Hematopoietic multipotent progenitor cell treated with erythropoietin and hydrocortisone succinate and interleukin-3 and kit ligand, for 6 days (in vitro differentiated cells): ENCODE measurements at regions not wholly inside any gene's neighbourhood (a gene's known extent, or its start where the extent isn't known, plus 50 kb on each side); places are given as distances from the start of the nearest gene placed in this dataset.
A peak's percentile ranks its signal among the peaks of the same experiment; 100 is the strongest.
"Not testable (repeated sequence)": the region's sequence is repeated elsewhere in the genome, so short reads cannot be mapped to it uniquely, and the experiment has no call there.

Experiments used
- DNase-seq: peaks from one replicate; pipeline ENCODE4 v3.0.0-alpha.2; 2015

GRCh38 chr10:120208488-120208887, 248.5 kb upstream of the PLPP4 start:
- DNase-seq: no peak

GRCh38 chr10:120209124-120209762, 247.8 kb upstream of the PLPP4 start:
- no peak for DNase-seq

DNA sequence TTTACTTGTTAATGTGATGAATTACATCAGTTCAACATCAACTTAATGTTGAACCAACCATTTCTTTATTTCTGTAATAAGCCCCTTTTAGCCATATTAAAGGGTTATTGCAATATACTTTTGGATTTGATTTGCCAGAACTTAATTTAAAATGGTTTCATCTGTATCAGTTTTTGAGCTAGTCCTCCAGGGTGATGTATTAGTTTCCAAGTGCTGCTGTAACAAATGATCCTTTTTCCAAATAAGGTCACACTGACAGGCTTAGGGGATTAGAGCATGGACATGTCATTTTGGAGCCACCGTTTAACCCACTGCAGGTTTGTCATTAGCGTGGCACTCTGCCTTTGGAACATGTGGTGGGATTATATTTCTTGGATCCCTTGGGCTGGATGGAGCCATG, 244.8 kb upstream of the PLPP4 start:
- no peak for DNase-seq

- DNase-seq: not testable (repeated sequence)
These were observed 243.7 kb upstream of the PLPP4 start for GRCh38 chr10:120213283-120213682.

- no peak for DNase-seq
These were observed 239.3 kb upstream of the PLPP4 start for GRCh38 chr10:120217736-120218135.

GRCh38 chr10:120221873-120222485, 235.0 kb upstream of the PLPP4 start:
- peak; percentile 76 for DNase-seq

DNA sequence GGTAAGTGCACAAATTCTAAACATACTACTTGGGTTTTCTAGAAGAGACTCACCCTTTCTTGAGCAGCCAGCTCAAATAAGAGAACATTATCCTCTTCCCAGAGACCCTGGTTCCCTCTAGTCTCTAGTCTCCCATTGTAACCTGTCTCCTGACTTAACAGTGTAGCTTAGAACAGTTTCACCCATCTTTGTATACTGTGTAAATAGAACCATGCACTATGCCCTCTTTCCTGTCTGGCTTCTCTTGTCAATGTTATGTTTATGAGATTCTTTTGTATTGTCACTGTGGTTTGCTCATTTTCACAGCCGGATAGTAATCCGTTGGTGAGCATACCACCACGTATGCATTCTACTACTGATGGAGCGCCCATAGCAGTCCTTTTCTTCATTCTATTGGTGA, 227.4 kb upstream of the PLPP4 start:
- no peak for DNase-seq

GRCh38 chr10:120239695-120240094, 217.3 kb upstream of the PLPP4 start:
- DNase-seq: not testable (repeated sequence)

DNA sequence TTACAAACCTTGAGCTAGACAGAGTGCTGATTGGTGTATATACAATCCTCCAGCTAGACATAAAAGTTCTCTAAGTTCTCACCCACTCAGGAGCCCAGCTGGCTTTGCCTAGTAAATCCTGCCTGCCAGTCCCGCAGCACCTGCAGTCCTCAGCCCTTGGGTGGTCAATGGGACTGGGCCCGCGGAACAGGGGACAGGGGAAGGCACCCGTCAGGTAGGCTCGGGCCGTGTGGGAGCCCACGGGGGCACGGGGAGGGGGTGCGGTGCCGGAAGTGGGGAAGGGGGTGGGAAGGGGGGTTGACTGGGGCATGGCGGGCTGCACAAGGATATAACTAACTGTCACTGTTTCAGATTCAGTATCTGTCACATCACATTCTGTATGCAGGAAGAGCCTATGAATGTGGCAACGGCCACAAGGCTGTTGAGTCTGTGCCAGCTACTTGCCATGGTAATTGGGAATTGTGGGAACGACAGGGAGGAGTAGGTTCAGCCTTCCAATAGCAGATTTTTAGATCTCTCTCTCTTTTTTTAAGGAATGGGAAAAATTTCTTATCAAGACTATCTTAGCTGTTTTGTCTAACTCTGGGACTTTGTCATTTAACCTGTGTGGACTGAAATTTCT, 205.1 kb upstream of the PLPP4 start:
- no peak for DNase-seq

DNA sequence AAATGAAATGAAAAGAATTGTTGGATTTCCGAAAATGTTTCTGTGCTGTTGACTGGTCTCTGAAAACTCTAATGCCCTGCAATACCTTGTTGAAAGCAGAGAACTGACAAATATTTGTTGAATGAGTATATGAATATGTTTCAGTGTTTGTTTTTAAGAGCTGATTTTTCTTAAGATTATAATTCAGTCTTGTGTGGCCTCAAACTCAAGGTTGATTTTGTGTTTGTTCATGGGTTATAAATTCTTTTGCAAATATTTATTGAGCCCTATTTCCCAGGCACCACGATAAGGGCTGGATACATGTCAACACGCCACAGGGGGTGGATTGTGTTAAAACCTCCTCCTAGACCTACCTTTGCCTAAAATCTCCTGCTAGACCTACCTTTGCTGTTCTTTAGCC, 203.9 kb upstream of the PLPP4 start:
- no peak for DNase-seq

DNA sequence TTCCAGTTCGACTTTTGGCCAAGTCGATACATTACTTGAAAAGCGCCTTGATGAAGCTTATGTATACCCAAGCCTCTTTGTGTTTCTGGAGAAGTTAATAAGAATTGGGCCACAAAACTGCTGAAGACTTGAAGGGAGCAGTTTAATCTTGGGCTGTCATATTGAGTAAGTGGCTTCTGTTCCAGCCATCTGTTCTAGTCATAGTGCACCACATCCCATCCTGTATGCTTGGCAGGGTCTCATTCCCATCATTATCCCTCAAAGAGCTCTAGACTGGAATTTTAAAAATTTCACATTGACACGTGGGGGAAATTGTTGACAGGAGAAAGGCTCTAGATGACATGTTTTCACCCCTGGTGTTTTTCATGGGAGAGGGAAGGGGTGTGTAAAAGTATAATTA, 196.6 kb upstream of the PLPP4 start:
- DNase-seq: no peak

GRCh38 chr10:120262857-120263547, 194.0 kb upstream of the PLPP4 start:
- DNase-seq: no peak

DNA sequence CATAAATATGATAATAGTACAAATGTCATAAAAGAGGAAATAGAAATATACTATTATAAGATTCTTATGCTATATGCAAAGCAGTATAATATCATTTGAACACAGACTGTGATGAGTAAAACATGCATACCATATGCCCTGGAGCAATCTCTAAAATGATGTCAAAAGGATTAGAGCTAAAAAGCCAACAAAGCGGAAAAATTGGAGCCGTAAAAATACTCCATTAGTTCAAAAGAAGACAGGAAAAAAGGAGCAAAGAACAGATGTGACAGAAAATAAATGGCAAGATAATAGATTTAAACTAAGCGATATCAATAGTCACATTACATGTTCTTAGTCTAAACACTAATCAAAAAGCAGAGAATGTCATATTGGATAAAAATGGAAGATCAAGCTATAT, 191.0 kb upstream of the PLPP4 start:
- DNase-seq: no peak

GRCh38 chr10:120270906-120271305, 186.1 kb upstream of the PLPP4 start:
- DNase-seq: no peak

GRCh38 chr10:120271696-120272095, 185.3 kb upstream of the PLPP4 start:
- DNase-seq: no peak

GRCh38 chr10:120272350-120272749, 184.7 kb upstream of the PLPP4 start:
- no peak for DNase-seq

DNA sequence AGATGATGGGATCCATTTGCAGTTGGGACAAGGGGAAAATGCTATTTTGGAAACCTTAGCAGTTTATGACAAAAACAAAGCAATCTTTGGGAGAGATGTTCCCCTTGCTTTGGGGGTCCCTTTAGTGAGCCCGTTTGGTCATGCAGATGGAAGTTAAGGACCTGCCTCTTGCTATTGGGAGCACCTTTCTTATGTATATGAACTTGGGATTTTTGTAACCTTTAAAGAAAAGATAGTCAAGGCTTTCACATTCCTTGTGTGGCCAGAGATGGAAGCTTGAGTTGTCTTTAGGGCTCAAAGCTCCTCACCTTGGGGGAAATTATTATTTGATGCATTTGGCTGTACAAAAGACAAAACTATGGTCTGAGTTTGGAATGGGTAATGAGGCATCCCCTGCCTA, 179.0 kb upstream of the PLPP4 start:
- no peak for DNase-seq

DNA sequence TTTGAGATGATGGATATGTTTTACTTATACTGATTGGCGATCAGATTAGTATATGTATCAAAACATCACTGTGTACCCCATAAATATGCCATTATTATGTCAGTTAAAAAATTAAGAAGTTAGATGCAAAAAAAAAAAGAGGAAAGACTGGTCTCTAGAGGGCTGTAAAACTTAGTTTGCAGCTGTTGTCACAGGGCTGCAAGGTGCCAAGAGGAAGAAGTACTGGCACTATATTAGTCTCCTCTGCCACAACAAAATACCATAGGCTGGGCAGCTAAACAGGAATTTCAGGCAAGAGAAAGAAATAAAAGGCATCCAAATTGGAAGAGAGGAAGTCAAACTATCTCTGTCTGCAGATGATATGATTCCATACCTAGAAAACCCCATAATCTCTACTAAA, 177.8 kb upstream of the PLPP4 start:
- no peak for DNase-seq

DNA sequence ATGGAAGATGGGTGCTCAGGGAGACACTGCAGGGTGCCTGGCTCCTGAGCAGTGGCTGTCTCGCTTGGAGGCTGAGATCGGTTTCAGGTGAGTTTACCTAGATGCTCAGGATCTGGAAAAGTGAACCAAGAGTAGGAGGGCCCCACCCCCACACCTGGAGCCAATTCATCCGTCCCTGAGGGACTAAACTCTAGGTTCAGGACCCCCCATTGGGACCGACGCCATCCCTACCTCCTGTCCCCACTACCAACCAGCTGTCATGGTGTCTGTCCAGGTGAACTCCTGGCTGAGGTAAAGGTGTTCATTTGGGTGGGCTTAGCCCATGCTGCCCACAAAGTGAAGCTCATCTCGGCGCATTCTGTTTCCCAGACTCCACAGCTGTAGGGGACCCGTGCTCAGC, 174.6 kb upstream of the PLPP4 start:
- DNase-seq: no peak

DNA sequence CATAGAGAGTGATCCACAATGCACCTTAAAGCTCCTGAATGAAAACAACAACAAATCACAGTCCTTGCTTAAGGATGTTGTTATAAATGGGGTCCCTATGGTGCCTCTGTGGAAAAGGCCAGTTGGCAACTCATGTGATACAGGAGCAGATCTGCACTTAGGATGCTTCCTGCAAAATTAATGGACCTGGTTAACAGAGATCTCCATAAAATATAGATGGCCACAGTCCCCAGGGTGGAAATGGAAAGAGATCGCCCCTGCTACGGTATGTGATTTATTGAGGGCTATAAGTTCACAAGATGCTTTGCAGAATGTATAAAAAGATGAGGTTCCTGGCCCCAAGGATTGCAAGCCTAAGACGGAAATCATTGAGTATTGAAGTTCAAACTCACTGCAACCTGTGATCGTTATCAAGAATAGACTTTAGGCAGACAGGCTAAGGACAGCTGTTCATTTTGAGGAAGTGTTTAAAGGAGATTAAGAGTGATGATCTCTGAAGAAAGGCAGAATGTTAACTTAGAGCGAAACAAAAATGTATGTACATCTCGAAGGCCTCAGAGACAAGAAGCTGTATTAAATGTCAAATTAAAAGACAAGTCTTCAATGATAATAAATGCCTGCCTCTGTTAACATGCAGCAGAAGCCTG, 174.1 kb upstream of the PLPP4 start:
- no peak for DNase-seq

- no peak for DNase-seq
These were observed 171.6 kb upstream of the PLPP4 start for GRCh38 chr10:120285408-120285807.

- no peak for DNase-seq
These were observed 170.7 kb upstream of the PLPP4 start for GRCh38 chr10:120286280-120286679.

DNA sequence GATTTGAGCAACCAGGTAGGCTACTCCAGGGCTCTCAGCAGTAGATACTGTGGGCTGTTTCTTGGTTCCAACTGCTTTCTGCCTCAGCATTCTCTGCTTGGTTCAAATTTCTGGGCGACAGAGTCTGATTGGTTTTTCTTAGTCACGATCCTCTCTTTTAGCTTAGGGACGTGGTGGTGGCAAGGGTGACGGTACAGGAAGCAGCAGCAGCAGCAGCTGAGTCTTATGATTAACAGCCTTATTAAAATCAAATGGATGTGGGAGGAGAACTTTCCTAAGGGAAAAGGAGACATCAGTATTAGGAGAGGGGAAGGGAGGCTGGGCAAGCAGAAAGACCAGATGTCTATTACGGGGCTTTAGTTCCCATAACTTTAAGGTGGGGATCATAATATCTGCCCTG, 156.5 kb upstream of the PLPP4 start:
- DNase-seq: no peak

DNA sequence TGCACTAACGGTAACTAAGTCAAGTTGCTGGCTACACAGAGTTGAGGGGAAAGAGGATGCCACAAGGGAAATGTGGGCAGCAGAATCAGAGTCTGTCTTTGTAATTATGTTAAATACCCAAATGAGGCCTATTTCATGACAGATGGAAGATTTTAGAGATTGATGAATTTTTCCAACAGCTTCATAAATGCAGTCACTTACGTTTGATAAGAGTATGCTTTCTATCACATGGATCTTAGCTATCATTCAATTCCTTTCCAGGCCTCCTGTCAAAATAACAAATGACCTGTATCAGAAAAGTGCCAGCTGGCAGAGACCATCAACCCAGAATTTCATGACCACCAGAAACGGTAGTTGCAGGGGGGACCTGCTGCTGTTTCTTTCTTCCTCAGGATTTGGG, 148.4 kb upstream of the PLPP4 start:
- DNase-seq: no peak
